Umbilical cord (tissue), 1 donor: ENCODE measurements at regions not wholly inside any gene's neighbourhood (a gene's known extent, or its start where the extent isn't known, plus 50 kb on each side); places are given as distances from the start of the nearest gene placed in this dataset.
A peak's percentile ranks its signal among the peaks of the same experiment; 100 is the strongest.
"Not testable (repeated sequence)": the region's sequence is repeated elsewhere in the genome, so short reads cannot be mapped to it uniquely, and the experiment has no call there.

Experiments used
- DNase-seq: peaks from one replicate; pipeline ENCODE4 v3.0.0-alpha.2; 2015; ENCODE audit warnings: low spot score

GRCh38 chr5:154589511-154589910, 111.5 kb upstream of the HAND1 start:
- DNase-seq: no peak

GRCh38 chr5:154588833-154589425, 110.9 kb upstream of the HAND1 start:
- DNase-seq: not testable (repeated sequence)

GRCh38 chr5:154588091-154588774, 110.2 kb upstream of the HAND1 start:
- no peak for DNase-seq

- DNase-seq: no peak
Observed at GRCh38 chr5:154587123-154588026, 109.3 kb upstream of the HAND1 start.

- DNase-seq: no peak
Observed at GRCh38 chr5:154583671-154584177, 105.7 kb upstream of the HAND1 start.

GRCh38 chr5:154580422-154580821, 102.4 kb upstream of the HAND1 start:
- no peak for DNase-seq

GRCh38 chr5:154577416-154577815, 99.4 kb upstream of the HAND1 start:
- no peak for DNase-seq

- DNase-seq: peak; percentile 54
Observed at GRCh38 chr5:154576429-154576806, 98.4 kb upstream of the HAND1 start.

GRCh38 chr5:154575546-154576428, 97.8 kb upstream of the HAND1 start:
- no peak for DNase-seq

- no peak for DNase-seq
Observed at GRCh38 chr5:154573011-154573410, 95.0 kb upstream of the HAND1 start.

- no peak for DNase-seq
Observed at GRCh38 chr5:154571325-154572035, 93.5 kb upstream of the HAND1 start.

- DNase-seq: no peak
Observed at GRCh38 chr5:154570572-154571324, 92.7 kb upstream of the HAND1 start.

- no peak for DNase-seq
Observed at GRCh38 chr5:154568589-154568988, 90.6 kb upstream of the HAND1 start.

GRCh38 chr5:154567155-154567554, 89.1 kb upstream of the HAND1 start:
- DNase-seq: no peak

GRCh38 chr5:154566146-154566680, 88.2 kb upstream of the HAND1 start:
- no peak for DNase-seq

GRCh38 chr5:154565123-154565522, 87.1 kb upstream of the HAND1 start:
- DNase-seq: no peak

GRCh38 chr5:154562244-154562880, 84.3 kb upstream of the HAND1 start:
- no peak for DNase-seq

GRCh38 chr5:154559398-154560276, 81.6 kb upstream of the HAND1 start:
- no peak for DNase-seq
